ENCODE measurements at regions not wholly inside any gene's neighbourhood (a gene's known extent, or its start where the extent isn't known, plus 50 kb on each side); places are given as distances from the start of the nearest gene placed in this dataset.
"Not testable (repeated sequence)": the region's sequence is repeated elsewhere in the genome, so short reads cannot be mapped to it uniquely, and the experiment has no call there.

DNA sequence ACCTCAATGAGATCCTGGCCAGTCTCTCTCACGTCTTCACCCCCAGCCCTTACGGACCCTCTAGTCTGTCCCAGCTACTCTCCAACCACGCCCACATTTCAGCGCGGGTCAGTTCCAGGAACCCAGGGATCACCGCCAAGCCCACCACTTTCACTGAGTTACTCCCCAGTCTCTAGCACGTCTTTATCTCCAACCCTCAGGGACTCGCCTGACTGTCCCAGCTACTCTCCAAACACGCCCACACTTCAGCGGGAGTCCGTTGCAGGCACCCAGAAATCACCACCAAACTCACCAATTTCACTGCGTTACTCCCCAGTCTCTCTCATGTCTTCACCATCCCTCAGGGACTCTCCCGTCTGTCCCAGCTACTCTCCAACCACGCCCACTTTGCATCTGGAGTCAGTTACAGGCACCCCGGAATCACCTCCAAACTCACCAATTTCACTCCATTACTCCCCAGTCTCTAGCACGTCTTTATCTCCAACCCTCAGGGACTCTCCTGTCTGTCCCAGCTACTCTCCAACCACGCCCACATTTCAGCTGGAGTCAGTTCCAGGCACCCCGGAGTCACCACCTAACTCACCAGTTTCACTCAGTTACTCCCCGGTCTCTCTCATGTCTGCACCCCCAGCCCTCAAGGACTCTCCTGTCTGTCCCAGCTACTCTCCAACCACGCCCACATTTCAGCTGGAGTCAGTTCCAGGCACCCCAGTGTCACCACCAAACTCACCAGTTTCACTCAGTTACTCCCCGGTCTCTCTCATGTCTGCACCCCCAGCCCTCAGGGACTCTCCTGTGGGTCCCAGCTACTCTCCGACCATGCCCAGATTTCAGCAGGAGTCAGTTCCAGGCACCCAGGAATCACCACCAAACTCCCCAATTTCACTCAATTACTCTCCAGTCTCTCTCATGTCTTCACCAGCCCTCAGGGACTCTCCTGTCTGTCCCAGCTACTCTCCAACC, 336.8 kb downstream of the CWH43 start:
- DNase-seq (ENCODE audit: low read depth, low spot score); H3K36me3 ChIP-seq (ENCODE audit: control insufficient read depth, insufficient read depth, low read length); H3K27me3 ChIP-seq (ENCODE audit: control insufficient read depth, insufficient read depth, low read length); H3K27ac ChIP-seq (ENCODE audit: low read length); H3K9me3 ChIP-seq (ENCODE audit: control insufficient read depth, insufficient read depth, low read length); H3K4me1 ChIP-seq (ENCODE audit: control insufficient read depth, insufficient read depth, low read length); H3K4me3 ChIP-seq (ENCODE audit: low read length): not testable (repeated sequence)
- WGBS (ENCODE audit: insufficient coverage, insufficient read length) = no CpG with 5 or more reads among the region's 22 CpGs

DNA sequence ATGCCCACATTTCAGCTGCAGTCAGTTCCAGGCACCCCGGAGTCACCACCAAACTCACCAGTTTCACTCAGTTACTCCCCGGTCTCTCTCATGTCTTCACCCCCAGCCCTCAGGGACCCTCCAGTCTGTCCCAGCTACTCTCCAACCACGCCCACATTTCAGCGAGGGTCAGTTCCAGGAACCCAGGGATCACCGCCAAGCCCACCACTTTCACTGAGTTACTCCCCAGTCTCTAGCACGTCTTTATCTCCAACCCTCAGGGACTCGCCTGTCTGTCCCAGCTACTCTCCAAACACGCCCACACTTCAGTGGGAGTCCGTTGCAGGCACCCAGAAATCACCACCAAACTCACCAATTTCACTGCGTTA, 337.5 kb downstream of the CWH43 start:
- not testable (repeated sequence) for H3K4me3 ChIP-seq (ENCODE audit: low read length); H3K36me3 ChIP-seq (ENCODE audit: control insufficient read depth, insufficient read depth, low read length); DNase-seq (ENCODE audit: low read depth, low spot score); H3K27me3 ChIP-seq (ENCODE audit: control insufficient read depth, insufficient read depth, low read length); H3K4me1 ChIP-seq (ENCODE audit: control insufficient read depth, insufficient read depth, low read length); H3K27ac ChIP-seq (ENCODE audit: low read length); H3K9me3 ChIP-seq (ENCODE audit: control insufficient read depth, insufficient read depth, low read length)
- no CpG with 5 or more reads among the region's 10 CpGs for WGBS (ENCODE audit: insufficient coverage, insufficient read length)
